Colonic mucosa (tissue), 4 donors: ENCODE measurements at regions not wholly inside any gene's neighbourhood (a gene's known extent, or its start where the extent isn't known, plus 50 kb on each side); places are given as distances from the start of the nearest gene placed in this dataset.

Experiments
- DNase-seq: peaks from one replicate; pipeline ENCODE4 v3.0.0-alpha.2; 2020
- H3K27ac ChIP-seq: fragments of 200-600 bp; one replicate; pipeline ENCODE4 v1.8.0; 2021
- H3K27me3 ChIP-seq: fragments of 200-600 bp; one replicate; pipeline ENCODE4 v1.8.0; 2021
- H3K36me3 ChIP-seq: fragments of 200-600 bp; one replicate; pipeline ENCODE4 v1.8.0; 2021
- H3K4me1 ChIP-seq: fragments of 200-600 bp; one replicate; pipeline ENCODE4 v1.8.0; 2021; ENCODE audit warnings: mild to moderate bottlenecking
- H3K4me3 ChIP-seq: fragments of 200-600 bp; one replicate; pipeline ENCODE4 v1.8.0; 2021
- H3K9ac ChIP-seq, 2 donors: one replicate each; pipeline ENCODE4 v1.7.0; 2013; ENCODE audit warnings: control low read depth in 2 of 2, low read depth in 2 of 2, low read length in 2 of 2
- H3K9me3 ChIP-seq: fragments of 200-600 bp; one replicate; pipeline ENCODE4 v1.8.0; 2021
- CTCF ChIP-seq: fragments of 200-600 bp; IDR thresholded peaks from one replicate; pipeline ENCODE4 v1.8.0; 2022; ENCODE audit warnings: antibody characterized with exemption, mild to moderate bottlenecking
- intact Hi-C: fragments of 100-400 bp; cut with DNase I; formaldehyde crosslinking; loops from one replicate; pipeline ENCODE4 v1.14.1; 2022
- donor health status: healthy.
- donor health status: DM: no; HTN: no; CAD: no.
- donor health status: DM: no; HTN: no; CAD: no.

GRCh38 chr7:57867884-57868701 is 418.1 kb downstream of the ZNF716 start:
- TF ChIP-seq CTCF = no peak
- no peak overlapping the region for H3K9ac ChIP-seq
- no peaks in the 10 kb centered on the region for H3K36me3 ChIP-seq
- peaks cover 13% of the 10 kb centered on the region for H3K27me3 ChIP-seq
- intact Hi-C loops = no loop called here
- H3K4me1 ChIP-seq = no peaks in the 10 kb centered on the region
- DNase-seq = no peak
- no peaks in the 10 kb centered on the region for H3K9me3 ChIP-seq
- no peak overlapping the region for H3K27ac ChIP-seq
- H3K4me3 ChIP-seq = peak overlapping the region; percentile 11

- intact Hi-C loops = no loop called here
- Histone ChIP-seq H3K4me1 (no peaks in the 10 kb centered on the region), H3K36me3 (no peaks in the 10 kb centered on the region), H3K27ac (no peak overlapping the region), H3K9me3 (no peaks in the 10 kb centered on the region), H3K9ac (no peak overlapping the region), H3K27me3 (peaks cover 13% of the 10 kb centered on the region), H3K4me3 (peak overlapping the region; percentile 11)
- DNase-seq = no peak
- no peak for TF ChIP-seq CTCF
Observed at GRCh38 chr7:57868771-57869483, 418.9 kb downstream of the ZNF716 start.
